Hematopoietic multipotent progenitor cell treated with erythropoietin and hydrocortisone succinate and interleukin-3 and kit ligand, for 15 days (in vitro differentiated cells): ENCODE measurements at regions not wholly inside any gene's neighbourhood (a gene's known extent, or its start where the extent isn't known, plus 50 kb on each side); places are given as distances from the start of the nearest gene placed in this dataset.

Experiments
- DNase-seq: peaks from one replicate; pipeline ENCODE4 v3.0.0-alpha.2; 2015; ENCODE audit warnings: low spot score

GRCh38 chr11:15699978-15700377 is 585.3 kb downstream of the INSC start:
- DNase-seq, result no peak

GRCh38 chr11:15700456-15700855 is 585.7 kb downstream of the INSC start:
- DNase-seq, result no peak

GRCh38 chr11:15704064-15704463 is 589.3 kb downstream of the INSC start:
- no peak for DNase-seq

DNA sequence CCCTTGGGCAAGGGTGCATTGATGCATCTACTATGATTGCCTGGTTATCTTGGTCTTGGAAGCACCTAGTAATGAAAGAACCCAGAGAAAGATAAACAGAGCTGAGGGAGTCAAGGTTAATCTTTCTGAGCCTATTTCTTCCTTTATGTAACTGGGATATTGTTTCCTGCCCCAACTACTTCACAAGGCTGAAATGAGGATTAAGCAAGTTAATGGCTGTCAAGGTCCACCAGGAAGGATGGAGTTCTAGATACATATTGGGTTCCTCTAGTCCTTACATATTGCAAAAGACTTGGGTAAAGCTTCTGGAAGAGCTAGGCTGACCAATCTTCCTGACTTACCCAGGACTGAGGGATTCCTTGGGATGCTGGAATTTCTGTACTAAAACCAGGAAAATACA is 589.8 kb downstream of the INSC start:
- no peak for DNase-seq

GRCh38 chr11:15705891-15706290 is 591.2 kb downstream of the INSC start:
- no peak for DNase-seq

DNA sequence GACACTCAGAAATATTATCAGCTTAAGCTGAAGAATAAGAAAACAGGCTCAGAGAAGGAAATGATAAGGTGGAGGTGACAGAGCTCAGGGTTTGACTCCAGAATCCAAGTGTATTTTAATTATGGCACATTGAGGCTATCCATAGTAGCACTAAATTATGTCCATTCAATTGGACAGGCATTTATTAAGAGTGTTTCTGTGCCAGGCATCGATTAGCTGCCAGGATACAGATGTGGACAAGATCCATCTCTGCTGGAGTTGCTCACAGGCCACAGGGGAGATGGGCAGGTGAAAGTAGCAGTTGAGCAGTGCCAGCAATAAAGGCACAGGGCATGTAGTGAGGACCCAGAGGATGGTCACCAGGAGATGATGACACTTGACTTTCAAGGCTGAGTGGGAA is 592.5 kb downstream of the INSC start:
- DNase-seq, result no peak

DNA sequence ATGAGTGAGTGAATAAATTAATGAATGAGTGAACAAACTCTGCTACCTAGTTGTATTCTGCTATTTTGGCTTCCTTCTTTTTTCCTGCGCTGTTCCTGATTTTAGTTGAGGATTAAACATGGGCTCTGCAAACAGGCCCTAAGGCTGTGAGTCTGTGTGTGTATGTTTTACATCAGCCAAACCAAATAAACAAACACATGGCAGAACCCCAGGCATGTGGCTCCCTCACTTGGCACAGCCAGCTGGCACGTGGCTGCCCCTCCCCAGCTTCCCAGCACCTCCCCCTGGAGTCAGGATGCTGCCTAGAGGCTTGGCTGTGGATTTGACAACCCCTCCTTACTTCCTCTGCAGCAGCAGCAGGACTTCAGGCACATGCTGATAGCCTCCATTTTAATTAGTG is 593.2 kb downstream of the INSC start:
- no peak for DNase-seq

DNA sequence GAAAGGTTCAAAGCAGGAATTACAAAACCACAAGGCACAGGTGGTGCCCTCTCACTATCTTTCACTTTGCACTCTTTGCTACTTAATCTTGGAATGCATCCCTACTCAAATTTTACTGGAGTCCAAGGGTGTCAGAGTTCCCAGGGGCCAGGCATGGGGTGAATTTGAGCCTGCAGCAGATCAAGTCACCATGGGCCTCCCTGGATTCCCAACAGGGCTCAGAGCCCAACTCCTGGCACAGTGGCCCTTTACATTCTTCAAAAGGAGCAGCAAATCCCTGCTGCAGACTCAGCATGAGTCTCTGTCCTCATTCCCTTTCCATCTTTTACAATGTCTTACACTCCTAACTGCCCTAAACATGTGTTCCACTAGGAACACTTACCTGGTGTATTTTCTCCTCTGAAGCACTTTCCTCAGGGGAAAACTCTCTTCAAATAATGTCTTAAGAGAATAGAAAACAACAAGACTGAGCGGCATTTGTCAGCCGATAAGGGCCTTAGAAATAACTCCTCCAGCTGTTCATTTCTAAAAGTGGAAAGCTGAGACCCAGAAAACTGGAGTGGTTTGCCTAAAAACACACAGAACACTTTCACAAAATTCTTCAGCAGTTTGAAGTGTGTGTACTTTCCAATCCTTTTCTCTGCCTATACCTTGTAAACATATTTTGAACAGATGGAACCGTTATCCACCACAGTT is 596.0 kb downstream of the INSC start:
- DNase-seq, result no peak

- no peak for DNase-seq
Observed at GRCh38 chr11:15711311-15711710, 596.6 kb downstream of the INSC start.

- no peak for DNase-seq
Observed at GRCh38 chr11:15714641-15715399, 600.1 kb downstream of the INSC start.

- no peak for DNase-seq
Observed at GRCh38 chr11:15716550-15716949, 601.8 kb downstream of the INSC start.

DNA sequence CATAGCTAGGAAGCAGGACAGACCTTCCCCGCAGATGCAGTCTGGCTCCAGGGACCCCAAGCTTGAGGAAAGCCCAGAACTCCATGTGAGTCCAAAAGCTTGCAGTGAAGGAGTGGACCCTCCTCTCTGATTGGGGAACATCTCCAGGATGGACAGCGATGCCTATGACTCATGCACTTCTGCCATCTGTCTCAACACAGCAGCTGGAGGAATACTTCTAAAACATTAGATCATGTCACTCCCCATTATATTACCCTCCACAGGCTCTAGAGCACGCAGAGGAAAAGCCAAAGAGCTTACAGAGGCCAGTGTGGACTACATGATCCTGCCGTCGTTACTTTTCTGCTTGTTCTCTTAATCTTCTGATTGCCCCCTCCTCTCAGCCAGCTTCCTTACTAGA is 605.7 kb downstream of the INSC start:
- no peak for DNase-seq

DNA sequence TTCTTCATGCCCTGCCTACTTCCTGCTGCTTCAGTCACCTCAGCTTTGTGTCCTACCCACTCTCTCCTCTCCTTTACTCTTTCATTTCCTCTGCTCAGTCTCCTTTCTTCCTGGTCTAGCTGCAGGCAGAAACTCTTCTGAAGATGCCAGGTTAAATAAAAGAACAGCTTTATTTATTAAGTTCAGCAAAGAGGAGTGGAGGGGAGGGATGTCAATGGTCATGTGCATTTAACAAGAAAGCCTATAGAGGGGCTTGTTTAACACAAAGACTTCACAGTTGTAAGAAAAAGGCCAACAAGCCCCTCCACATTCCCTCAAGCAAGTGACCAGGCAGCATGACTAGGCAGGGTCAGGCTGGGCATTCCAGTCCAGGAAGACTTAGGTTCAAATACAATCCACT is 609.2 kb downstream of the INSC start:
- DNase-seq, result no peak

GRCh38 chr11:15724601-15725000 is 609.9 kb downstream of the INSC start:
- no peak for DNase-seq

- DNase-seq, result no peak
Observed at GRCh38 chr11:15725246-15725645, 610.5 kb downstream of the INSC start.

GRCh38 chr11:15726221-15726746 is 611.6 kb downstream of the INSC start:
- no peak for DNase-seq

- DNase-seq, result no peak
Observed at GRCh38 chr11:15726893-15727519, 612.3 kb downstream of the INSC start.

- DNase-seq, result no peak
Observed at GRCh38 chr11:15727520-15727914, 612.8 kb downstream of the INSC start.

DNA sequence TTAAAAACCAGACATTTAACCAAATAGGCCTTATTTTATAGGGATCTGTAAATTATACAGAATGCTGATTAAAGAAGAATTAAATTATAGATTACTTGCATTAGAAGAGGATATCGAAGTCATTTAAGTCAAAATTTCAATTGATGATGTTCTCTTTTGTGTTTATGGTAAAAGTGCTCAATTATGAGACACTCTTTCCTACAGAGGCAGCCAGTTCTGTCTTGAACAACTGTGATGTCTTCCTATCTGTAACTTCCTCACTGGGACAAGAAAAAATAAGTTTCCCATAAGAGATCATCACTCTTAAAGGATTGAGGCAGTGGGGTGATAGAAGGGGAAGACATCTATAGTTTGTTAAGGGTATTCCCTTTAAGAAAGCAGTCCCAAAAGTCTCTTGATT is 613.5 kb downstream of the INSC start:
- DNase-seq, result no peak

DNA sequence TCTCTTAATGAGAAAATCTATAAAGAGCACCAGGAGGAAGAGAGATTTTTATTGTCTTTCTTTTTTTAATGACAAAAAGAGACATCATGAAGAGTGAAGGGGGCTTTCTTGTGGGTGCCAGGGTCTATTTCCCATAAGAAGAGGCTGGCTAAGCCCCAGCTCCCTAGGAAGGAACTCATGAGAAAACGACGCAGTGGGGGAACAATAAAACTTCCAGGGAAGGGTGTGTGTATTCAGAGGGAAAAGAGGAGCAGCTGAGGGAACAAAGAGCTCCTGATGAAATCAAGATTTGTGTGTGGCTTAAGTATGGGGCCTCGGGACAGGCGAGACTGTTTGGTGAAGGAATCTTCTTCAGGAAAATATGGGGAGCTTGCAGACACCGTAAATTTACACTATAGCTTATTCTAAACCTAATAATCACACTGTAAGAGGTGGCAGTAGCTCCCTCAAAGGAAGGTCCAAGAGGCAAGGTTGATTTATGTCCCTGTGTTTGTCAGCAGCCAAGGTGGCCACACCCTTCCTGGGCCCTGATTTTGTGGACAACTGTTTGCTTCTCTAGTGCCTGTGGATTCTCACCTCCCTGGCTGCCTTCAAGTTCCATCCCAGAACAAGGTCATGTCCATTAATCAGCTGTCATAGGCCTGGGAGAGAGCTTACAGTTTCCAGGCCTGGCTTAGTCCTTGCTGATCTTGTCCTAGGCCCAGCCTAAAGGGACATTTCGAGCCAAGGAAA is 615.7 kb downstream of the INSC start:
- no peak for DNase-seq

- no peak for DNase-seq
Observed at GRCh38 chr11:15730995-15731385, 616.3 kb downstream of the INSC start.

- DNase-seq, result no peak
Observed at GRCh38 chr11:15735706-15736105, 620.6 kb downstream of the SOX6 start.
